HG03457 (cell line): ENCODE measurements at regions not wholly inside any gene's neighbourhood (a gene's known extent, or its start where the extent isn't known, plus 50 kb on each side); places are given as distances from the start of the nearest gene placed in this dataset.

Experiments used
- ATAC-seq: cut with Tn5 transposase; IDR thresholded peaks from one replicate; pipeline ENCODE4 v1.9.1; 2021; ENCODE audit warnings: moderate number of reproducible peaks; ENCODE audit not compliant: unreplicated experiment

- ATAC-seq = peak; percentile 69
These were observed 114.2 kb upstream of the SERTAD2 start for GRCh38 chr2:64767670-64768468.

GRCh38 chr2:64768491-64769005 lies 114.8 kb upstream of the SERTAD2 start:
- no peak for ATAC-seq

- no peak for ATAC-seq
These were observed 115.8 kb upstream of the SERTAD2 start for GRCh38 chr2:64769392-64770044.

GRCh38 chr2:64770137-64770780 lies 116.5 kb upstream of the SERTAD2 start:
- ATAC-seq = no peak

GRCh38 chr2:64770781-64771334 lies 117.1 kb upstream of the SERTAD2 start:
- ATAC-seq = no peak

- no peak for ATAC-seq
These were observed 118.0 kb upstream of the SERTAD2 start for GRCh38 chr2:64771737-64772136.

GRCh38 chr2:64773461-64774118 lies 119.9 kb upstream of the SERTAD2 start:
- ATAC-seq = no peak

GRCh38 chr2:64777841-64778240 lies 124.1 kb upstream of the SERTAD2 start:
- ATAC-seq = no peak

GRCh38 chr2:64779117-64779690 lies 125.5 kb upstream of the SERTAD2 start:
- no peak for ATAC-seq

- no peak for ATAC-seq
These were observed 126.3 kb upstream of the SERTAD2 start for GRCh38 chr2:64780041-64780440.

- no peak for ATAC-seq
These were observed 128.1 kb upstream of the SERTAD2 start for GRCh38 chr2:64781711-64782390.

GRCh38 chr2:64784168-64785061 lies 130.7 kb upstream of the SERTAD2 start:
- no peak for ATAC-seq

GRCh38 chr2:64785245-64785644 lies 131.5 kb upstream of the SERTAD2 start:
- ATAC-seq = no peak

GRCh38 chr2:64786343-64787018 lies 132.8 kb upstream of the SERTAD2 start:
- no peak for ATAC-seq

GRCh38 chr2:64787019-64787365 lies 133.3 kb upstream of the SERTAD2 start:
- no peak for ATAC-seq

GRCh38 chr2:64787698-64788097 lies 134.0 kb upstream of the SERTAD2 start:
- no peak for ATAC-seq

- no peak for ATAC-seq
These were observed 136.0 kb upstream of the SERTAD2 start for GRCh38 chr2:64789466-64790320.

GRCh38 chr2:64792300-64792699 lies 138.6 kb upstream of the SERTAD2 start:
- ATAC-seq = no peak
